ENCODE measurements at regions not wholly inside any gene's neighbourhood (a gene's known extent, or its start where the extent isn't known, plus 50 kb on each side); places are given as distances from the start of the nearest gene placed in this dataset.

DNA sequence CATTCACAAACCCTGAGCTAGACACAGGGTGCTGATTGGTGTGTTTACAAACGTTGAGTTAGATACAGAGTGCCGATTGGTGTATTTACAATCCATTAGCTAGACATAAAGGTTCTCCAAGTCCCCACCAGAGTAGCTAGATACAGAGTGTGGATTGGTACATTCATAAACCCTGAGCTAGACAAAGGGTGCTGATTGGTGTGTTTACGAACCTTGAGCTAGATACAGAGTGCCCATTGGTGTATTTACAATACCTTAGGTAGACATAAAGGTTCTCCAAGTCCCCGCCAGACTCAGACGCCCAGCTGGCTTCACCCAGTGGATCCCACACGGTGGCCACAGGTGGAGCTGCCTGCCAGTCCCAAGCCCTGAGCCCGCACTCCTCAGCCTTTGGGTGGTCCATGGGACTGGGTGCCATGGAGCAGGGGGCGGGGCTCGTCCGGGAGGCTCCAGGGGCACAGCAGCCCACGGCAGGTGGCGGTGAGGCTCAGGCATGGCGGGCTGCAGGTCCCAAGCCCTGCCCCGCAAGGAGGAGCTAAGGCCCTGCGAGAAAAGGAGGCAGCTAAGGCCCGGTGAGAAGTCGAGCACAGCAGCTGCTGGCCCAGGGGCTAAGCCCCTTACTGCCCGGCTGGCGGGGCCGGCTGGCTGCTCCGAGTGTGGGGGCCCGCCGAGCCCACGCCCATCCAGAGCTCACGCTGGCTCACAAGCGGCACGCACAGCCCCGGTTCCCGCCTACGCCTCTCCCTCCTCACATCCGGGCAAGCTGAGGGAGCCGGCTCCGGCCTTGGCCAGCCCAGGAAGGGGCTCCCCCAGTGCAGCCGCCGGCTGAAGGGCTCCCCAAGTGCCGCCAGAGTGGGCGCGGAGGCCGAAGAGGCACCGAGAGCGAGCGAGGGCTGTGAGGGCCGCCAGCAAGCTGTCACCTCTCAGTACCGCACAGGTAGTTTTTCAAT, 1039.2 kb upstream of the CDH9 start:
- DNase-seq, result no peak
- intact Hi-C loops (cut with micrococcal nuclease), result no loop called here
- Histone ChIP-seq H3K4me1 (no peaks in the 10 kb centered on the region), H3K9me3 (replicated peaks) (peaks cover 31% of the 10 kb centered on the region), H3K4me3 (no peak overlapping the region), H3K27me3 (ENCODE audit: low read depth) (no peaks in the 10 kb centered on the region), H3K36me3 (no peaks in the 10 kb centered on the region), H3K27ac (replicated peaks) (no peak overlapping the region)
- TF ChIP-seq, protein P1, sequence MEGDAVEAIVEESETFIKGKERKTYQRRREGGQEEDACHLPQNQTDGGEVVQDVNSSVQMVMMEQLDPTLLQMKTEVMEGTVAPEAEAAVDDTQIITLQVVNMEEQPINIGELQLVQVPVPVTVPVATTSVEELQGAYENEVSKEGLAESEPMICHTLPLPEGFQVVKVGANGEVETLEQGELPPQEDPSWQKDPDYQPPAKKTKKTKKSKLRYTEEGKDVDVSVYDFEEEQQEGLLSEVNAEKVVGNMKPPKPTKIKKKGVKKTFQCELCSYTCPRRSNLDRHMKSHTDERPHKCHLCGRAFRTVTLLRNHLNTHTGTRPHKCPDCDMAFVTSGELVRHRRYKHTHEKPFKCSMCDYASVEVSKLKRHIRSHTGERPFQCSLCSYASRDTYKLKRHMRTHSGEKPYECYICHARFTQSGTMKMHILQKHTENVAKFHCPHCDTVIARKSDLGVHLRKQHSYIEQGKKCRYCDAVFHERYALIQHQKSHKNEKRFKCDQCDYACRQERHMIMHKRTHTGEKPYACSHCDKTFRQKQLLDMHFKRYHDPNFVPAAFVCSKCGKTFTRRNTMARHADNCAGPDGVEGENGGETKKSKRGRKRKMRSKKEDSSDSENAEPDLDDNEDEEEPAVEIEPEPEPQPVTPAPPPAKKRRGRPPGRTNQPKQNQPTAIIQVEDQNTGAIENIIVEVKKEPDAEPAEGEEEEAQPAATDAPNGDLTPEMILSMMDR (IDR thresholded peaks at IDR 0.05; ENCODE audit: borderline replicate concordance), result no peak

DNA sequence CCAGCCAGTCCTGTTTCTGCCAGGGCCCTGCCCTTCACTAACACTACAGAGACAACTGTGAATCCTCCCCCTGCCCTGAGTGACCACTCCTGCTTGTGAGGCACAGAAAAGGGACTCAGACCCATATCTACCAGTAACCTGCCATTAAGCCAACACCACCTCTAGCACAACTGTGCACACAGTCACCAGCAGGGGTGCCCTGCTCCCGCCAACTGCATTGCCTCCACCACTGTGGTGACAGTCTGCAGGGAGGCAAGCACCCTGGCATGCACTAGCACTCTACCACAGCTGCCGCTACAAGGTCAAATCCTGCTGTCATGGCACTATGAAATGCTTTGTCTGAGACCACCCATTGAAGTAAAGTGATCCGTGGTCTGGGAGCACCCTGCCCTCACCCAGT, 1028.5 kb upstream of the CDH9 start:
- intact Hi-C loops (cut with micrococcal nuclease), result no loop called here
- TF ChIP-seq, protein P1 (IDR thresholded peaks at IDR 0.05; ENCODE audit: borderline replicate concordance), result no peak

DNA sequence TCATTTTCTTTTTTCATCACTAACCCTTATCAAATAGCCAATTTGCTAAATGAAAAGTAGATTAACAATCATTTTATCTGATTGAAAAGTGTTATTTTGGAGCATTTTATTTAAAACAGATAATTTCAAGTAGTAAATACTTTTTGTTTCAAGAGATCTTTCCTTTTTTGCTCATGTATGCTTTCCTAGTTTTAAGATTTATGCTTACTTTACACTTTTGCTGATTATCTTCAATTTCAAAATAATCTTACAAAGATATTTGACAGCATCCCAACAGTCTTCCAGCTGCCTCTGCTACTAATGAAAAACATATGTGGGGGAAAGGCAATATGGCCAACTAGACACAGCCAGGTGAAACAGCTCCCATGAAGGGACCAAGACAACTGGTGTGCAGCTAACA, 1027.3 kb upstream of the CDH9 start:
- TF ChIP-seq, protein P1 (IDR thresholded peaks at IDR 0.05; ENCODE audit: borderline replicate concordance), result no peak
- H3K9me3 ChIP-seq (replicated peaks), result peaks cover 7% of the 10 kb centered on the region
- no peak overlapping the region for H3K4me3 ChIP-seq
- H3K27ac ChIP-seq (replicated peaks), result no peak overlapping the region
- no peaks in the 10 kb centered on the region for H3K4me1 ChIP-seq
- intact Hi-C loops (cut with micrococcal nuclease), result no loop called here
- no peaks in the 10 kb centered on the region for H3K36me3 ChIP-seq
- H3K27me3 ChIP-seq (ENCODE audit: low read depth), result no peaks in the 10 kb centered on the region
- no peak for DNase-seq

More for the DNA sequence above, 1028.5 kb upstream of the CDH9 start:
- Histone ChIP-seq H3K9me3 (replicated peaks) (peaks cover 7% of the 10 kb centered on the region), H3K27ac (replicated peaks) (no peak overlapping the region), H3K36me3 (no peaks in the 10 kb centered on the region), H3K4me3 (no peak overlapping the region), H3K27me3 (ENCODE audit: low read depth) (no peaks in the 10 kb centered on the region), H3K4me1 (no peaks in the 10 kb centered on the region)
- no peak for DNase-seq

DNA sequence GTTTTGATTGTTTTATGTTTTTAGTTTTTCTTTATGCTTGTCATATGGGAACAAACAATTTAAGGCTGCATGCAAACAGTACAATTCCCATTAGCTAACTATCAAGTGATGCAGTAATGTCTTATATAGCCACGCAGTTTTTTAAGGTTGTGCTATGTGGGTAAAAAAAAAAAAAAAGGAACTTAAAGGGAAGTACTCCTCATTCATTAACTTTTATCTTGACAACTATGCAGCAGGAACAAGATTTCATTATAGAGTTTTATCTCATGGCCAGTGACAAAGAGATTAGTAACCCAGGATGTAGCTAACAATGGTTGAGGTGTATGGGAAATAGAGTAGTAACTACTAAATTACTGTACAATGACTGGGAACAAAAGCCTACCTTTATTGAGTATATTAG, 1008.2 kb upstream of the CDH9 start:
- Histone ChIP-seq H3K9me3 (replicated peaks) (no peaks in the 10 kb centered on the region), H3K4me3 (no peak overlapping the region), H3K36me3 (no peaks in the 10 kb centered on the region), H3K27ac (replicated peaks) (no peak overlapping the region), H3K4me1 (no peaks in the 10 kb centered on the region), H3K27me3 (ENCODE audit: low read depth) (no peaks in the 10 kb centered on the region)
- intact Hi-C loops (cut with micrococcal nuclease), result no loop called here
- no peak for DNase-seq
- TF ChIP-seq, protein P1 (IDR thresholded peaks at IDR 0.05; ENCODE audit: borderline replicate concordance), result no peak

DNA sequence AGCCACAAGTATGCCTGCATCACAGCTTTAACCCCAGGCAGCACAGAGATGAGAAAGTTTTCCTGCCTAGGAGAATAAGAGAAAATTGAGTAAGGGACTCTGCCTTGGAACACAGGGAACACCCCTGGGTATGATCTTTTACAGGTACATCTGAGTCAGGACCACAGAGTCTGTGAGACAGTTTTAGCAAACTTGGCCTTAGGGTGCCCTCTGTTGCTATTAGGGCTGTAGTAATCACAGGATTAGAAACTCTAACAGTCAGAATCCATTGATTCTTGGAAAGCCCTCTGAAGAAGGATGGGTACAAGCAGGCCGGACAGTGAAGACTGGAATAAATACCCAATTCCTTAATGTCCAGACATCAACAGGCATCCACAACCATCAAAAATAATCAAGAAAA, 989.5 kb upstream of the CDH9 start:
- intact Hi-C loops (cut with micrococcal nuclease), result no loop called here

More for the DNA sequence above, 989.5 kb upstream of the CDH9 start:
- Histone ChIP-seq H3K4me3 (no peak overlapping the region), H3K9me3 (replicated peaks) (peaks cover 53% of the 10 kb centered on the region), H3K36me3 (no peaks in the 10 kb centered on the region), H3K27me3 (ENCODE audit: low read depth) (no peaks in the 10 kb centered on the region), H3K4me1 (no peaks in the 10 kb centered on the region), H3K27ac (replicated peaks) (no peak overlapping the region)
- TF ChIP-seq, protein P1 (IDR thresholded peaks at IDR 0.05; ENCODE audit: borderline replicate concordance), result no peak
- DNase-seq, result no peak

Data from left ventricle myocardium inferior (tissue), 1 donor.